Right atrium auricular region (tissue), 2 donors: ENCODE measurements at regions not wholly inside any gene's neighbourhood (a gene's known extent, or its start where the extent isn't known, plus 50 kb on each side); places are given as distances from the start of the nearest gene placed in this dataset.

Experiments
- DNase-seq: peaks from one replicate; pipeline ENCODE4 v3.0.0-alpha.2; 2019; ENCODE audit warnings: low spot score
- H3K27ac ChIP-seq, 2 donors: fragments of 200-600 bp; sonication (generic); 1 replicate in 1 of 2; 2 replicates in 1 of 2; pipeline ENCODE4 v1.5.1; 2016 to 2019
- H3K27me3 ChIP-seq, 2 donors: fragments of 200-600 bp; sonication (generic); one replicate each; pipeline versions ENCODE4 v1.5.1 to v1.6.0; 2017 to 2019
- H3K36me3 ChIP-seq: fragments of 200-600 bp; sonication (generic); one replicate; pipeline ENCODE4 v1.5.1; 2016
- H3K4me1 ChIP-seq, 2 donors: fragments of 200-600 bp; sonication (generic); one replicate each; pipeline versions ENCODE4 v1.5.1 to v1.6.0; 2017 to 2019
- H3K4me3 ChIP-seq, 2 donors: fragments of 200-600 bp; sonication (generic); 1 replicate in 1 of 2; 2 replicates in 1 of 2; pipeline ENCODE4 v1.5.1; 2017 to 2019; ENCODE audit warnings: mild to moderate bottlenecking in 1 of 2, moderate library complexity in 1 of 2
- H3K9me3 ChIP-seq, 2 donors: fragments of 200-600 bp; sonication (generic); one replicate each; pipeline ENCODE4 v1.5.1; 2019
- TF ChIP-seq, protein P1 (sequence below), 2 donors: fragments of 200-600 bp; sonication (generic); IDR thresholded peaks; one replicate each; pipeline ENCODE4 v1.5.1; 2019; ENCODE audit warnings: antibody characterized with exemption in 2 of 2

DNA sequence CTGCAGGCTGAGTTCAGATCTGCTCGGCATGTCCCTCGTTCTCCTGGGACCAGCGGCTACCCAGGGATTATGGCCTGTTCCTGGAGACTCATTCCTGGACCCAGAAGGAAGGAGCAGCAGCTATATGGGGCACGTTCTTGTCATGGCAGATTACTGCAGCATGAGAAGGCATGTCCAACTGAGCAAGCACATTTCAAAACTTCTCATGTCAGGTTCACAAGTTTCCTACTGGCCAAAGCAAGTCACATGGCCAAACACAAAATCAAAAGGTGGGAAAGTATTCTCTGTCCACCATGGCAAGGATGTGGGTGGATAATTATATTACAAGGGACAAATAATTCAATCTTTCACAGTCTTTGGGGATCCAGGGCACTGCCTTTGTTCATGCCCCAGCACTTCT is 71.9 kb upstream of the C15orf39 start:
- no peak for DNase-seq
- Histone ChIP-seq H3K9me3 (no peaks in the 10 kb centered on the region), H3K27me3 (no peaks in the 10 kb centered on the region), H3K4me1 (no peaks in the 10 kb centered on the region), H3K27ac (no peak overlapping the region), H3K4me3 (no peak overlapping the region), H3K36me3 (no peaks in the 10 kb centered on the region)
- TF ChIP-seq, protein P1, sequence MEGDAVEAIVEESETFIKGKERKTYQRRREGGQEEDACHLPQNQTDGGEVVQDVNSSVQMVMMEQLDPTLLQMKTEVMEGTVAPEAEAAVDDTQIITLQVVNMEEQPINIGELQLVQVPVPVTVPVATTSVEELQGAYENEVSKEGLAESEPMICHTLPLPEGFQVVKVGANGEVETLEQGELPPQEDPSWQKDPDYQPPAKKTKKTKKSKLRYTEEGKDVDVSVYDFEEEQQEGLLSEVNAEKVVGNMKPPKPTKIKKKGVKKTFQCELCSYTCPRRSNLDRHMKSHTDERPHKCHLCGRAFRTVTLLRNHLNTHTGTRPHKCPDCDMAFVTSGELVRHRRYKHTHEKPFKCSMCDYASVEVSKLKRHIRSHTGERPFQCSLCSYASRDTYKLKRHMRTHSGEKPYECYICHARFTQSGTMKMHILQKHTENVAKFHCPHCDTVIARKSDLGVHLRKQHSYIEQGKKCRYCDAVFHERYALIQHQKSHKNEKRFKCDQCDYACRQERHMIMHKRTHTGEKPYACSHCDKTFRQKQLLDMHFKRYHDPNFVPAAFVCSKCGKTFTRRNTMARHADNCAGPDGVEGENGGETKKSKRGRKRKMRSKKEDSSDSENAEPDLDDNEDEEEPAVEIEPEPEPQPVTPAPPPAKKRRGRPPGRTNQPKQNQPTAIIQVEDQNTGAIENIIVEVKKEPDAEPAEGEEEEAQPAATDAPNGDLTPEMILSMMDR (IDR thresholded peaks at IDR 0.05), result no peak

DNA sequence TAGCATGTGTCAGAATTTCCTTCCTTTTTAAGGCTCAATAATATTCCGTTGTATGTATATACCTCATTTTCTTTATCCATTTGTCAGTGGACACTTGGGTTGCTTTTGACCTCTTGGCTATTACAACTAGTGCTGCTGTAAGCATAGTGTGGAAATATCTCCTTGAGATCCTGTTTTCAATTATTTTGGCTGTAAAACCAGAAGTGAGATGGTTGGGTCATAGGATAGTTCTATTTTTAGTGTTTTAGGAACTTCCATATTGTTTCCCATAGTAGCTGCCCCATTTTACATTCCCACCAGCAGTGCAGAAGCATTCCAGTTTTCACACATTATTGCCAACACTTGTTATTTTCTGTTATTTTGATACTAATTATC is 70.4 kb upstream of the C15orf39 start:
- H3K36me3 ChIP-seq, result no peaks in the 10 kb centered on the region
- no peaks in the 10 kb centered on the region for H3K4me1 ChIP-seq
- DNase-seq, result no peak
- no peaks in the 10 kb centered on the region for H3K27me3 ChIP-seq
- TF ChIP-seq, protein P1 (IDR thresholded peaks at IDR 0.05), result no peak
- H3K4me3 ChIP-seq, result no peak overlapping the region
- no peaks in the 10 kb centered on the region for H3K9me3 ChIP-seq
- H3K27ac ChIP-seq, result no peak overlapping the region

DNA sequence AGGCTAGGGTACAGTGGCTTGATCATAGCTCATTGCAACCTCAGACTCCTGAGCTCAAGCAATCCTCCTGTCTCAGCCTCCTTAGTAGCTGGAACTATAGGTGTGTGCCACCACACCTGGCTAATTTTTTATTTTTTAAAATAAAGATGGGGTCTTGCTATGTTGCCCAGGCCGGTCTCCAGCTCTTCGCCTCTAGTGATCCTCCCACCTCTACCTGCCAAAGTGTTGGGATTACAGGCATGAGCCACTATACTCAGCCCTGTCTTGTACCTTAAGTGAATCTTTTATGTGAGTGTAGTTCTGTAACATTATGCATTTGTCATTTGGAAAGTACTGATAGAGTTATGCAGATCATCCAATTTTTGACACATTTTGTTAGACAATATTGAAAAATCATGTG is 66.9 kb upstream of the C15orf39 start:
- Histone ChIP-seq H3K4me3 (no peak overlapping the region), H3K36me3 (no peaks in the 10 kb centered on the region), H3K9me3 (no peaks in the 10 kb centered on the region), H3K4me1 (no peaks in the 10 kb centered on the region), H3K27me3 (no peaks in the 10 kb centered on the region), H3K27ac (no peak overlapping the region)
- no peak for DNase-seq
- TF ChIP-seq, protein P1 (IDR thresholded peaks at IDR 0.05), result no peak

DNA sequence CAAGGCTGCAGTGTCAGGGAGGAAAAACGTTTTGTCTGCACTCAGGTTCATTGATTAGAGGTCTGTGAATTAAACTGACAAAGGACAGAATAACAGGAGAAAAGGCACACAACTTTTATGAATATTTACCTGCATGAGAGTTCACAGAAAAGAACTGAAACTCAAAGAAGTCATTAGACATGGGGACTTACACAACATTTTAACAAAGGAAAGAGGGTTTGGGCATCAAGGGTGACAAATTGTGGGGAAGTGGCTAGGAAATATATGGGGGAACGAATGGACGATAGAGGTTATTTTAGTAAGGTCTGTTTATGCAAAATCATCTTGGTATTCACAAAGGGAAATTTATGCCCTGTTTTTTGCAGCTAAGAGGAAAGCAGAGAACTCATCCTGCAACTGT is 65.6 kb upstream of the C15orf39 start:
- no peaks in the 10 kb centered on the region for H3K4me1 ChIP-seq
- no peaks in the 10 kb centered on the region for H3K27me3 ChIP-seq
- H3K9me3 ChIP-seq, result peaks cover 0 to 4% of the 10 kb centered on the region in 2 donors
- H3K4me3 ChIP-seq, result no peak overlapping the region
- TF ChIP-seq, protein P1 (IDR thresholded peaks at IDR 0.05), result no peak
- H3K36me3 ChIP-seq, result no peaks in the 10 kb centered on the region
- H3K27ac ChIP-seq, result no peak overlapping the region
- no peak for DNase-seq

DNA sequence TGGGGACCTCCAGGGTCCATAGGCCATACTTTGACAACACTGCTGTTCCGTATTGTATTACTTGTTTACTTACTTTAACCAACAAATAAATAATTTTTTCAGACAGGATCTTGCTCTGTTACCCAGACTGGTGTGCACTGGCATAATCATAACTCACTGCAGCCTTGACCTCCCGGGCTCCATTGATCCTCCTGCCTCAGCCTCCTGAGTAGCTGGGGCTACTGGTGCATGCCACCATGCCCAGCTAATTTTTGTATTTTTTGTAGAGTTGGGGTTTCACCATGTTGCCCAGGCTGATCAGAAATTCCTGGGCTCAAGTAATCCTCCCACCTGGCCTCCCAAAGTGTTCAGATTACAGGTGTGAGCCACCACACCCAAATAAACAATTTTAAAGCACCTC is 64.9 kb upstream of the C15orf39 start:
- TF ChIP-seq, protein P1 (IDR thresholded peaks at IDR 0.05), result no peak
- H3K4me3 ChIP-seq, result no peak overlapping the region
- H3K4me1 ChIP-seq, result no peaks in the 10 kb centered on the region
- no peaks in the 10 kb centered on the region for H3K27me3 ChIP-seq
- H3K36me3 ChIP-seq, result no peaks in the 10 kb centered on the region
- no peak for DNase-seq
- H3K9me3 ChIP-seq, result peaks cover 0 to 9% of the 10 kb centered on the region in 2 donors
- H3K27ac ChIP-seq, result no peak overlapping the region
